SH-SY5Y (cell line): ENCODE measurements at regions not wholly inside any gene's neighbourhood (a gene's known extent, or its start where the extent isn't known, plus 50 kb on each side); places are given as distances from the start of the nearest gene placed in this dataset.

Experiments used
- GATA2 ChIP-seq: IDR thresholded peaks from 2 replicates; pipeline ENCODE4 v1.6.1; 2011; ENCODE audit warnings: mild to moderate bottlenecking, low read depth, low read length
- GATA3 ChIP-seq: IDR thresholded peaks from 2 replicates; pipeline ENCODE4 v1.6.1; 2011; ENCODE audit warnings: low read depth, mild to moderate bottlenecking, low read length, moderate library complexity

DNA sequence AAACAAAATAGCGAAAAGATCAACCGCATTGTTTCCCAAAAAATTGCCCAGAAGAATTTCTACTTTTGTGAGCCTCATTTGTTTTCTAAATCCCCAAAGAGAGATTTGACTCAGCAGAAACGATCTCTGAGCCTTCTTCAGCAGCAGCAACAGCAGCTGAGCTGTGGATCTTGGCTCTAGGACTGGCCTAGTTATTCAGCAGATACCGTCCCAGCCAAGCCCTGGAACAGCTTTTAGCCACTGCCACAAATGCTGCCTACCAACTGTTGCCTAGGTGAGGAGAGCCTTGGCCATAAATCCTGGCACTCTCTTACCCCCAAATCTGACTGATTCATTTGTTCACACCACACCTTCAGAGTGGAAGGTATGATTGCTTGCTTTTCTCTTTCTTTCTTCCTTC, 320.1 kb downstream of the TGFB2 start:
- TF ChIP-seq GATA2 = no peak
- no peak for TF ChIP-seq GATA3
